ENCODE measurements at regions not wholly inside any gene's neighbourhood (a gene's known extent, or its start where the extent isn't known, plus 50 kb on each side); places are given as distances from the start of the nearest gene placed in this dataset.

DNA sequence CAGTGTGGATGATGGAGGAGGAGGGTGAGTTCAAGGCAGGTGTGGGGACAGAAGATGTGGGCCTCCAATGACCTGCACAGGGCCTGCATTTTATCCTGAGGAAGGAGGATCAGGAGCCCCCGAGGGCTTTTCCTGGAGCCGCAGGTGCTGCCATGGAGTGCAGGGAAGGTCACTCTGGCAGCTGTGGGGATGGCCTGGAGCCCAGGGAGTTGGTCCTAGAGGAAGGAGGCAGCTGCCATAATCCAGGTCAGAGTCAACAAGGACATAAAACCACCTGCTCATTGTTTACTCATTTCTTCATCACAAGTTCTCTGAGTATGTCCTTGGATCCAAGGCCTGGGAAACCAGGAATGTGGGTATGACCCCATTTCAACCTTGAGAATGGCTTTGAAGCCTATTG, 87.2 kb downstream of the SCGB2B2 start:
- H3K4me1 ChIP-seq (ENCODE audit: control insufficient read depth in 2 of 3, insufficient read depth in 2 of 3, low read depth in 1 of 3, low read length in 3 of 3): no peaks in the 10 kb centered on the region
- no peak for FAIRE-seq
- no peak overlapping the region for H3K27ac ChIP-seq (ENCODE audit: low read depth in 2 of 2, low read length in 2 of 2)
- DNase-seq: no peak
- no peaks in the 10 kb centered on the region for H3K36me3 ChIP-seq (ENCODE audit: control insufficient read depth in 2 of 3, insufficient read depth in 3 of 3, low read length in 3 of 3)
- no peak overlapping the region for H3K4me3 ChIP-seq (ENCODE audit: low read length in 3 of 3)
- TF ChIP-seq, protein P1, sequence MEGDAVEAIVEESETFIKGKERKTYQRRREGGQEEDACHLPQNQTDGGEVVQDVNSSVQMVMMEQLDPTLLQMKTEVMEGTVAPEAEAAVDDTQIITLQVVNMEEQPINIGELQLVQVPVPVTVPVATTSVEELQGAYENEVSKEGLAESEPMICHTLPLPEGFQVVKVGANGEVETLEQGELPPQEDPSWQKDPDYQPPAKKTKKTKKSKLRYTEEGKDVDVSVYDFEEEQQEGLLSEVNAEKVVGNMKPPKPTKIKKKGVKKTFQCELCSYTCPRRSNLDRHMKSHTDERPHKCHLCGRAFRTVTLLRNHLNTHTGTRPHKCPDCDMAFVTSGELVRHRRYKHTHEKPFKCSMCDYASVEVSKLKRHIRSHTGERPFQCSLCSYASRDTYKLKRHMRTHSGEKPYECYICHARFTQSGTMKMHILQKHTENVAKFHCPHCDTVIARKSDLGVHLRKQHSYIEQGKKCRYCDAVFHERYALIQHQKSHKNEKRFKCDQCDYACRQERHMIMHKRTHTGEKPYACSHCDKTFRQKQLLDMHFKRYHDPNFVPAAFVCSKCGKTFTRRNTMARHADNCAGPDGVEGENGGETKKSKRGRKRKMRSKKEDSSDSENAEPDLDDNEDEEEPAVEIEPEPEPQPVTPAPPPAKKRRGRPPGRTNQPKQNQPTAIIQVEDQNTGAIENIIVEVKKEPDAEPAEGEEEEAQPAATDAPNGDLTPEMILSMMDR (IDR thresholded peaks at IDR 0.05; ENCODE audit: borderline replicate concordance, extremely low read depth, insufficient read depth): no peak
- H3K9me3 ChIP-seq (ENCODE audit: control insufficient read depth in 2 of 3, insufficient read depth in 1 of 3, low read length in 3 of 3): peaks cover 0 to 7% (median 0%) of the 10 kb centered on the region in 3 donors
- no peaks in the 10 kb centered on the region for H3K27me3 ChIP-seq (ENCODE audit: control insufficient read depth, insufficient read depth, low read length)
- intact Hi-C loops (cut with DNase I): no loop called here
- no peak overlapping the region for H3K9ac ChIP-seq (ENCODE audit: low read length in 3 of 3)

DNA sequence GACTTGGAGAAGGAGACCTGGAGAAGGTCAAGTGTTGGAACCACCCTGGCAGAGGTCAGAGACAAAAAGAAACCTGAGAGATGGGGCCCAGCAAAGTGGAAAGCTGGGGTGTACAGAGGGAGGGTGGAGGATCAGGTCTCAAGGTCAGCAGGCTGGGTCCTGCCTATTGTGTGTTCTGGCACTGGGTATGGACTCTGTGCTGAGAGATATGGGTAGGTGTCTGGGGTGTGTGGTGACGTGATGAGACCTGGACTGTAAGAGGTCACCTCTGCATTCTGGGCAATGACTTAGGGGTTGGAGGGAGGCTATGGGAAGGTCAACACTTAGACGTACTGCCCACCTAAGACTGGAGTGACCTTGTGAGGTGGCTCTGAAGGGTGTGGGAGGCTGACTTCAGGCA, 88.1 kb downstream of the SCGB2B2 start:
- H3K9me3 ChIP-seq (ENCODE audit: control insufficient read depth in 2 of 3, insufficient read depth in 1 of 3, low read length in 3 of 3): peaks cover 0 to 7% (median 0%) of the 10 kb centered on the region in 3 donors
- intact Hi-C loops (cut with DNase I): no loop called here
- FAIRE-seq (no peak), DNase-seq (no peak)
- H3K36me3 ChIP-seq (ENCODE audit: control insufficient read depth in 2 of 3, insufficient read depth in 3 of 3, low read length in 3 of 3): no peaks in the 10 kb centered on the region
- no peaks in the 10 kb centered on the region for H3K4me1 ChIP-seq (ENCODE audit: control insufficient read depth in 2 of 3, insufficient read depth in 2 of 3, low read depth in 1 of 3, low read length in 3 of 3)
- H3K4me3 ChIP-seq (ENCODE audit: low read length in 3 of 3): no peak overlapping the region
- no peak overlapping the region for H3K9ac ChIP-seq (ENCODE audit: low read length in 3 of 3)
- TF ChIP-seq, protein P1 (IDR thresholded peaks at IDR 0.05; ENCODE audit: borderline replicate concordance, extremely low read depth, insufficient read depth): no peak
- no peaks in the 10 kb centered on the region for H3K27me3 ChIP-seq (ENCODE audit: control insufficient read depth, insufficient read depth, low read length)
- H3K27ac ChIP-seq (ENCODE audit: low read depth in 2 of 2, low read length in 2 of 2): no peak overlapping the region

DNA sequence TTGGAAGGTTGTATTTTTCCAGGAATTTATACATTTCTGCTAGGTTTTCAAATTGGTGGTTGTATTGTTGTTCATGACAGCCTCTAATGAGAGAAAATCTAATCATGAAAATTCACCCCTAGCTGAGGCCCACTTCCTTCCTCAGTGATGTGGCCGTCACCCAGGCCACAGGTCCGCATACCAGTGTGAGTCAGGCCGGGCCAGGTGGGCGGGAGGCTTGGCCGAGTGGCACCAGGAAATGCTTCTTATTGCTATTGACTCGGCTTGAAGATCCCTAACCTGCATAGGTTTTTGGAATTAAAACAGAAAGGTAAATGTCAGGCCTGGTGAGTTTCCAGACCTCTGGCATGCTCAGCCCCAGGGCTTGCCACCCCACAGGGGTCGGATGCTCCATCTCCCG, 88.7 kb downstream of the SCGB2B2 start:
- Histone ChIP-seq H3K4me3 (ENCODE audit: low read length in 3 of 3) (no peak overlapping the region), H3K27ac (ENCODE audit: low read depth in 2 of 2, low read length in 2 of 2) (no peak overlapping the region), H3K27me3 (ENCODE audit: control insufficient read depth, insufficient read depth, low read length) (no peaks in the 10 kb centered on the region), H3K4me1 (ENCODE audit: control insufficient read depth in 2 of 3, insufficient read depth in 2 of 3, low read depth in 1 of 3, low read length in 3 of 3) (no peaks in the 10 kb centered on the region), H3K36me3 (ENCODE audit: control insufficient read depth in 2 of 3, insufficient read depth in 3 of 3, low read length in 3 of 3) (no peaks in the 10 kb centered on the region), H3K9me3 (ENCODE audit: control insufficient read depth in 2 of 3, insufficient read depth in 1 of 3, low read length in 3 of 3) (peaks cover 0 to 7% (median 0%) of the 10 kb centered on the region in 3 donors), H3K9ac (ENCODE audit: low read length in 3 of 3) (no peak overlapping the region)
- TF ChIP-seq, protein P1 (IDR thresholded peaks at IDR 0.05; ENCODE audit: borderline replicate concordance, extremely low read depth, insufficient read depth): no peak
- intact Hi-C loops (cut with DNase I): no loop called here
- DNase-seq (no peak), FAIRE-seq (no peak)

DNA sequence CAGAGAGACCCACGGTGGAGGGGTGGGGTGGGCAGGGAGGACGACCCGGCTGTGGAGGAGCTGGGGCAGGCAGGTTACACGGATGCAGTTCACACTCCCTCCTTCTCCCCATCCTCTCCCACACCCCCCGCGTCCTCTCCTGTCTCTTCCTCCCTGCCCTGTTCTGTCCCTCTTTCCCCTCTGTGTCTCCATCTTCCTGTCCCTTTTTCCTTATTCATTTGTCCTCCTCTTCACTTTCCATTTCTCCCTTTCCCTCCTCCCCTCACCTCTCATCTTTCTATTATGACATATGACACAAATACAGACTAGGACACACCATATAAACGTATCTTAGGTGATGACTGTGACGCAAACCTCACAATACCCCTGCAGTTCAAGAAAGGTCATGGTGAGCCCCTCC, 96.6 kb downstream of the SCGB2B2 start:
- Histone ChIP-seq H3K4me3 (ENCODE audit: low read length in 3 of 3) (no peak overlapping the region), H3K4me1 (ENCODE audit: control insufficient read depth in 2 of 3, insufficient read depth in 2 of 3, low read depth in 1 of 3, low read length in 3 of 3) (no peaks in the 10 kb centered on the region), H3K9ac (ENCODE audit: low read length in 3 of 3) (no peak overlapping the region), H3K27ac (ENCODE audit: low read depth in 2 of 2, low read length in 2 of 2) (no peak overlapping the region), H3K9me3 (ENCODE audit: control insufficient read depth in 2 of 3, insufficient read depth in 1 of 3, low read length in 3 of 3) (no peaks in the 10 kb centered on the region), H3K36me3 (ENCODE audit: control insufficient read depth in 2 of 3, insufficient read depth in 3 of 3, low read length in 3 of 3) (no peaks in the 10 kb centered on the region), H3K27me3 (ENCODE audit: control insufficient read depth, insufficient read depth, low read length) (no peaks in the 10 kb centered on the region)
- no peak for DNase-seq
- TF ChIP-seq, protein P1 (IDR thresholded peaks at IDR 0.05; ENCODE audit: borderline replicate concordance, extremely low read depth, insufficient read depth): no peak
- FAIRE-seq: no peak
- intact Hi-C loops (cut with DNase I): no loop called here

Data from kidney (tissue), 13 donors.